ENCODE measurements at regions not wholly inside any gene's neighbourhood (a gene's known extent, or its start where the extent isn't known, plus 50 kb on each side); places are given as distances from the start of the nearest gene placed in this dataset.
"Not testable (repeated sequence)": the region's sequence is repeated elsewhere in the genome, so short reads cannot be mapped to it uniquely, and the experiment has no call there.

DNA sequence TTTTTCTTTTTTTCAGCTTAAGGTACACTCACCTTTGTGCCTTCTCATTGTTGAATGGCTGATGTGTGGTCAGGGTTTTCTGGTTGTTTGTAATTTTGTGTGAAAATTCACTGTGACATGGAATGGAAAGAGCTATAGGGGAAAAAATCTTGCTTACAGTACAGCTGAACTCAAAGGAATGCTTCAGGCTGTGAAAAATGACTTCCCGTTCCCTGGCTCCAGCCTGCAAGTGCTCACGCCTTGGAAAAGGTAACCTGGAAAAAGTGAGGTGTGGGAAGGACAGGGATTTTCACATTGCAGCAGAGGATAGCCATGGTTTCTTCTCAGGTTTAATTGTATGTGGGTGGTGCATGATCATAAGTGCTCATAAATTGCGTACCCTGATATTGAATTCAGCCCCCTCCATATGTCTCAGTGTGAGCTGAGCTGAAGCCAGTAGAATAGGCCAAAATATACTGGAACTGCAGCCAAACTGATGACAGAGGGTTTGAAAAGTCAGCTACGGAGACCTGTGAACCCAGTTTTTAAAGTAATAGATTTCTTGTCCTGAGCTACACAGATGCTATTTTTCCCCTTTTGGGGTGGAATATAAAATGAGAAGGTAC, 228.7 kb upstream of the RASGRP1 start:
- TF ChIP-seq, protein P1, sequence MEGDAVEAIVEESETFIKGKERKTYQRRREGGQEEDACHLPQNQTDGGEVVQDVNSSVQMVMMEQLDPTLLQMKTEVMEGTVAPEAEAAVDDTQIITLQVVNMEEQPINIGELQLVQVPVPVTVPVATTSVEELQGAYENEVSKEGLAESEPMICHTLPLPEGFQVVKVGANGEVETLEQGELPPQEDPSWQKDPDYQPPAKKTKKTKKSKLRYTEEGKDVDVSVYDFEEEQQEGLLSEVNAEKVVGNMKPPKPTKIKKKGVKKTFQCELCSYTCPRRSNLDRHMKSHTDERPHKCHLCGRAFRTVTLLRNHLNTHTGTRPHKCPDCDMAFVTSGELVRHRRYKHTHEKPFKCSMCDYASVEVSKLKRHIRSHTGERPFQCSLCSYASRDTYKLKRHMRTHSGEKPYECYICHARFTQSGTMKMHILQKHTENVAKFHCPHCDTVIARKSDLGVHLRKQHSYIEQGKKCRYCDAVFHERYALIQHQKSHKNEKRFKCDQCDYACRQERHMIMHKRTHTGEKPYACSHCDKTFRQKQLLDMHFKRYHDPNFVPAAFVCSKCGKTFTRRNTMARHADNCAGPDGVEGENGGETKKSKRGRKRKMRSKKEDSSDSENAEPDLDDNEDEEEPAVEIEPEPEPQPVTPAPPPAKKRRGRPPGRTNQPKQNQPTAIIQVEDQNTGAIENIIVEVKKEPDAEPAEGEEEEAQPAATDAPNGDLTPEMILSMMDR (IDR thresholded peaks at IDR 0.05; ENCODE audit: low read depth, low read length, missing control alignments), result no peak
- H3K4me3 ChIP-seq (ENCODE audit: low read depth, low read length), result no peak overlapping the region
- DNase-seq (ENCODE audit: low read depth), result no peak

DNA sequence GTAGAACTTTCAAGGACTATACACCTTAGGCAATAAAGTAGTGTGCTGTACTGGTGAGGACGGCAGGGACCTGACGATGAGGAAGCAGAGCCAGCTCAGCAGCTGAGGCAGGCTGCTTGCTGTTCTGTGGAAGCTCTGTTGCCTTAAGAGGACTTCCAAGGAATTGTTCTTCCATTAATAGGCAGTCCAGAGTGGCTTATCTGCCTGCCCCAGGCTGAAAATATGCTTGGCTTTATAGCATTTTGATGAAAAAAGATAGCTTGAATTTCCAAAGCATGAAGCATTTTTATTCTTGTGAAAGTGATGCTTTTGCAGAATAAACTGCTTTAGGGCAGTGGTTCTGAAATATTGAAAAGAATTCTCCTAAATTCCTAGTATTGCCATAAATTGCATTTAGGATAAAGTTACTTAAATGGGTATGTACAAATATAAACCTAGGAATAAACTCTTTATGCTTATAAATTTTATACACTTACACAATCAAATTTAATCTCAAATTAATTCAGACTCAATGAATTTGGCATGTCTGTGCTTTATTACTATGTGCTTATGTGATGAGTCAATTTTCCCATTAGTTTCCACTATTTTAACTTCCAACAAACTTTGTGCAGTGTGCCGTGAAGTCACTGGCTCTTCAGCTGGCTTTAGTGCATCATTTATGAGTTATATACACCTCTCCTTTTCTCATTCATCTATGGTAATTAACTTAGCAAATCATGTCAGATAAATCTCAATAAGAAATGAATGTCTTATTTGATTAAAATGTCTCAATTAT, 231.0 kb upstream of the RASGRP1 start:
- no peak for DNase-seq (ENCODE audit: low read depth)
- TF ChIP-seq, protein P1 (IDR thresholded peaks at IDR 0.05; ENCODE audit: low read depth, low read length, missing control alignments), result no peak
- H3K4me3 ChIP-seq (ENCODE audit: low read depth, low read length), result no peak overlapping the region

DNA sequence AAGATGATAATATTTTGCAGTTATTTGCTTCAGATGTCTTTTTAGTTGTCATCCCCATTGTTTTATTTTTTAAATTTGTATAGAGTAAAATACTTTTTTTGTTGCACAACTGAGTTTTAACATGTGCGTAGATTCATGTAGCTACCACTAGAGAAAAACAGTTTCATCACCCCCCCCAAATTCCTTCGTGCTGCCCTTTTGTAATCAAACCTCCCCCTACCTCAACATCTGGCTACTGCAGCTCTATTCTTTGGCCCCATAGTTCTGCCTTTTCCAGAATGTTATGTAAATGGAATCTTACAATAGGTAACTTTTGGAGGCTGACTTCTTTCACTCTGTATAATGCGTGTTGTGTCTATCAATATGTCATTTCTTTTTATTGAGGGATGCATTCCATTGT, 232.0 kb upstream of the RASGRP1 start:
- H3K4me3 ChIP-seq (ENCODE audit: low read depth, low read length), result no peak overlapping the region
- TF ChIP-seq, protein P1 (IDR thresholded peaks at IDR 0.05; ENCODE audit: low read depth, low read length, missing control alignments), result no peak
- DNase-seq (ENCODE audit: low read depth), result no peak

- not testable (repeated sequence) for H3K4me3 ChIP-seq (ENCODE audit: low read depth, low read length); DNase-seq (ENCODE audit: low read depth)
These were observed 232.9 kb upstream of the RASGRP1 start for GRCh38 chr15:38797506-38797905.

GRCh38 chr15:38799202-38799601, 234.6 kb upstream of the RASGRP1 start:
- DNase-seq (ENCODE audit: low read depth); H3K4me3 ChIP-seq (ENCODE audit: low read depth, low read length): not testable (repeated sequence)

DNA sequence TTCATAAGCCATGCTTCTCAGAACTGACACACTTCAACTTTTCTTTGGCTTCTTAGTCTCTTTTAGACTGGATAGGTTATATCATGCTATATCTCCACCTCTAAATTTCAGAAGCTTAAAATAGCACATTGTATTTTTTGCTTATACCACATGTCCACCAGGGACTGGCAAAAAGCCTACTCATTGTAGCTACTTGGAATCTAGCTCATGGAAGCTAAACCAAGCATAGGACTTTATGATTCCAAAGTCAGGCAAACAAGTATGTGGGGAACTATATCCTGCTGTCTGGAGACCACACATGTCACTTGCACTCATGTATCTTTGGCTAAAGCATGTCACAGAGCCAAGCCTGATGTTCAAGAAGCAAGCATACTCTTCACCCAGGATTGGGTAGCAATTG, 245.0 kb upstream of the RASGRP1 start:
- no peak overlapping the region for H3K4me3 ChIP-seq (ENCODE audit: low read depth, low read length)
- TF ChIP-seq, protein P1 (IDR thresholded peaks at IDR 0.05; ENCODE audit: low read depth, low read length, missing control alignments), result no peak
- no peak for DNase-seq (ENCODE audit: low read depth)

DNA sequence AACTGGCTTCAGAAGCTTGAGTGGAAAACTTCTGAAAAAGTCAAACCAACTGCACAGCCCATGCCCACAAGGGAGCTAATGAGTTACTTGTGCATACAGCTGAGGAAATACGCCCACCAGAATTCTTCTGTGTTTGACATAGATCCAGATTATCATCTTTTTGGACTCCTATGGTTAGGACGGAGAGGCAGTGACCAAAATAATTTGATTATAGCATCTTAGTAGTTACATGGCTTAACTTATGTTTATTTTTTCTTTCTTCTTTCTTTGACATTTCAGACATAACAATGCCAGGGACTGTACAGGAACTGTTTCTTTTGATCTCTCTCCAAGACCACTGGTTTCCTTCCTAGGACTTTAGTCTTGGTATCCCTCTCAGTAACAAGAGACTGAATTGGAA, 246.1 kb upstream of the RASGRP1 start:
- DNase-seq (ENCODE audit: low read depth), result no peak
- H3K4me3 ChIP-seq (ENCODE audit: low read depth, low read length), result no peak overlapping the region
- TF ChIP-seq, protein P1 (IDR thresholded peaks at IDR 0.05; ENCODE audit: low read depth, low read length, missing control alignments), result no peak

DNA sequence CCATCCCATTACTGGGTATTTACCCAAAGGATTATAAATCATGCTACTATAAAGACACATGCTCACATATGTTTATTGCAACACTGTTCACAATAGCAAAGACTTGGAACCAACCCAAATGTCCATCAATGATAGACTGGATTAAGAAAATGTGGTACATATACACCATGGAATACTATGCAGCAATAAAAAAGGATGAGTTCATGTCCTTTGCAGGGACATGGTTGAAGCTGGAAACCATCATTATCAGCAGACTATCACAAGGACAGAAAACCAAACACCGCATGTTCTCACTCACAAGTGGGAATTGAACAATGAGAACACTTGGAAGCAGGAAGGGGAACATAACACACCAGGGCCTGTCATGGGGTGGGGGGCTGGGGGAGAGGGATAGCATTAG, 249.6 kb upstream of the RASGRP1 start:
- DNase-seq (ENCODE audit: low read depth); H3K4me3 ChIP-seq (ENCODE audit: low read depth, low read length): not testable (repeated sequence)
